ENCODE measurements at regions not wholly inside any gene's neighbourhood (a gene's known extent, or its start where the extent isn't known, plus 50 kb on each side); places are given as distances from the start of the nearest gene placed in this dataset.
"Not testable (repeated sequence)": the region's sequence is repeated elsewhere in the genome, so short reads cannot be mapped to it uniquely, and the experiment has no call there.

GRCh38 chr7:67301667-67302066, 305.0 kb downstream of the TYW1 start:
- no peak for DNase-seq (ENCODE audit: low read depth, low spot score)

GRCh38 chr7:67302113-67303039, 305.7 kb downstream of the TYW1 start:
- DNase-seq (ENCODE audit: low read depth, low spot score): peak; percentile 97

DNA sequence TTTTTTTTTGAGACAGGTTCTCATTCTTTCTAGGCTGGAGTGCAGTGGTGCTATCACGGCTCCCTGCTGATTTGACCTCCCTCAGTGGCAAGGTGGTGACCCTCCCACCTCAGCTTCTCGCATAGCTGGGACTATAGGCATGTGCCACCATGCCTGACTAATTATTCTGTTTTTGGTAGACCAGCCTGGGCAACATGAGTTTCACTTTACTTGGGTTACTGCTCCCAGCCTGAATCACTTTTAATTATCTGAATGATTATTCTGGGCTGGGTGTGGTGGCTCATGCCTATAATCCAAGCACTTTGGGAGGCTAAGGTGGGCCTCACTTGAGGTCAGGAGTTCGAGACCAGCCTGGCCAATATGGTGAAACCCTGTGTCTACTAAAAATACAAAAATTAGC, 308.2 kb downstream of the TYW1 start:
- not testable (repeated sequence) for DNase-seq (ENCODE audit: low read depth, low spot score)

DNA sequence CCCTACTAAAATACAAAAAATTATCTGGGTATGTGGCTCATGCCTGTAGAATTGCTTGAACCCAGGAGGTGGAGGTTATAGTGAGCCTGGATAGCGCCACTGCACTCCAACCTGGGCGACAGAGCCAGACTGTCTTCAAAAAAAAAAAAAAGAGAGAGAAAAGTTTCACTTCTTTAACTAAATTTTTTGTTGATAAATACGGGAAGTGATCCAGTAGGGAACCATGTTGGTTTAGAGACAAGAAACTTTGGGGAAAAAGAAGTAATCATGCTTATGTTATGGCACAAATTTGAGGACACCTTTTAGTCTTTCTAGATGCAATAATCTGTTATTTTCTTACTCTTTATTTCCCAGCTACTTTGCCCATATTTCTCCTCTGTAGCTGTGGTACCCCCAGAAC, 309.7 kb downstream of the TYW1 start:
- no peak for DNase-seq (ENCODE audit: low read depth, low spot score)

- no peak for DNase-seq (ENCODE audit: low read depth, low spot score)
Observed at GRCh38 chr7:67309764-67310549, 313.3 kb downstream of the TYW1 start.

- DNase-seq (ENCODE audit: low read depth, low spot score): no peak
Observed at GRCh38 chr7:67311901-67312300, 315.3 kb downstream of the TYW1 start.

GRCh38 chr7:67313213-67313612, 316.6 kb downstream of the TYW1 start:
- no peak for DNase-seq (ENCODE audit: low read depth, low spot score)

- DNase-seq (ENCODE audit: low read depth, low spot score): not testable (repeated sequence)
Observed at GRCh38 chr7:67316902-67317301, 320.3 kb downstream of the TYW1 start.

GRCh38 chr7:67328257-67328656, 331.6 kb downstream of the TYW1 start:
- not testable (repeated sequence) for DNase-seq (ENCODE audit: low read depth, low spot score)

DNA sequence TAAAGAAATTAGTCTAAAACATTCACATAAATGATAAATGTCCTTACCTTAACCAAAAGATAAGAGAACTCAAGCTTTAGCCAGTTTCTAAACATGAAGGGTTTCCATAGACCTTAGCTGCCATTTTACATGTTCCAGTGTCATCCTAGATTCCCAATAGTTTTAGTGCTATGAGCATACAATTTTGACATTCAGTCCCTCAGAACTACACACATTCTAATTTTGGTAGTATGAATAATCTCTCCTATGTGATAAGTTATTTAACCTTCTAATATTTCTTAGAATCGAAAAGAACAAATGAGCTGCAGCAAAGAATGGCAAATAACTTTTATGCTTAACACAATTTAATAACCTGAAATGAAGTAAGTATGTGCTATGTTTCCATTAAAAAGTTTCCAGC, 338.5 kb downstream of the TYW1 start:
- not testable (repeated sequence) for DNase-seq (ENCODE audit: low read depth, low spot score)

DNA sequence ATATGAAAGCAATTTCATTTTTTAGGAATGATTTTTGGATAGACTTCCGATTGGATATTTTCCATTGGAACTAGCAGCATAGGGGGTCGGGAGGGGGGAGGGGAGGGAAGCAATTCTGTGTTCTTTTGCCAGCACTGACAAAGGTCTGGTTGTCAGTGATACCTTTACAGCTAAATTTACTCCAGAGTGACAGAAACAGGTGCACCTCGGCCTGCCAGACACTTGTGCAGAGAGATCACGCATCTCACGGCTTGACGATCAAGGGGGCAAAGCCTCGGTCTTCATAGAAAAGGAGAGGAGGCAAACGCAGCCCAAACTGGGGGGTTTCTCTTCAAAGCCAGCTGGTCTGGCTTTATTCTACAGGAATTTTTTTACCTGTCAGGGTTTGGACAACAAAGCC, 339.0 kb downstream of the TYW1 start:
- not testable (repeated sequence) for DNase-seq (ENCODE audit: low read depth, low spot score)

DNA sequence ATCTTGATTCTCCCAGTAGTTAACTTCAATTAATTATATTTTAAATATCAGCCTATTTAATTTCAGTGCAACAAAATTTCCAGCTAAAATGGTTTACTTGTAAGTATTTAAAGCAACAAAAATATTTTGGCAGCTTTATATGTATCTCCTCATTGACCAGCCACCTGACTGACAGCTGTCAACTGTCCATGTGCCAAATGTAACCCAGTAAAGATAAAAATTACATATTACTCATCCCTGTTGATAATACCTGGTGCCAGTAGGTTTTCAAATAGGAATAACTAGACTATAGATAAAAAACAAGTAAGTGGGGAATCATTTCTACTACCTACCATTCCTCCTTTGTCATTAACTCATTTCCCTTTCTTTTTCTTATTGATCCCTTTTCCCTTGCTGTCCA, 341.9 kb downstream of the TYW1 start:
- DNase-seq (ENCODE audit: low read depth, low spot score): not testable (repeated sequence)

DNA sequence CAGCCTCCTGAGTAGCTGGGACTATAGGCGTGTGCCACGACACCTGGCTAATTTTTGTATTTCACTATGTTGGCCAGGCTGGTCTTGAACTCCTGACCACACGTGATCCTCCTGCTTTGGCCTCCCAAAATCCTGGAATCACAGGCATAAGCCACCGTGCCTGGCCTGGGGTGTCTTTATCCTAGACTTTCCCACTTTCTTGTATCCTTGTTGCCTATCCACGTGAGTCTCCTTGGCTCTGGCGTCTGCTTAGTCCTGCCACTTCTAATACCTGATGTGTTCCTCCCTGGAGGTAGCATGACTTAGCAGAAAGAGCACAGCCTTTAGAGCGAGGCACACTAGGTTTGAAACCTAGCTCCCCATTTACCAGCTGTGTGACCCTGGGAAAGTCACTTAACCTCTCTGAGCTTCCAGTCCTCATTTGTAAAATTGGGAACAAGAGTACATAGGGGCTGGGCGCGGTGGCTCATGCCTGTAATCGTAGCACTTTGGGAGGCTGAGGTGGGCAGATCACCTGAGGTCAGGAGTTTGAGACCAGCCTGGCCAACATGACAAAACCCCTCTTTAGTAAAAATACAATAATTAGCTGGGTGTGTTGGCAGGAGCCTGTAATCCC, 344.6 kb downstream of the TYW1 start:
- DNase-seq (ENCODE audit: low read depth, low spot score): no peak

DNA sequence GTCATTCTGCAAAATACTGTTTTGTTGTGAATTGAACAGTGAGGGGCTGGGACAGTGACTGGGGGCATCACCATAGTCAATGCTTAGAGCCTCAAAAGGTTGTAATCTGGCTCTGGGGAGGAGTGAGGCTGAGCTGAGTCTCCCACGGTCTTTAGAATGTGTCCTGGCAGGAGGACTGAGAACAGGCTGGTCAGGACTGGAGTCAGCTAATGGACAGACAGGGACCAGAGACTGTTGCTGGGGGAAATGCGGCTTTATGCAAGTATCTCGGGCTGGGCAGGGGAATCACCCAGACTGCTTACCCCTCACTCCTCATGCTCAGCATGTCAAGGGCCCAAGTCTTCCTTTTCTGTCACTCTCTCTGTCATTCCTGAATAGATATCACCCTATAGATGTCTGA, 346.5 kb downstream of the TYW1 start:
- no peak for DNase-seq (ENCODE audit: low read depth, low spot score)

DNA sequence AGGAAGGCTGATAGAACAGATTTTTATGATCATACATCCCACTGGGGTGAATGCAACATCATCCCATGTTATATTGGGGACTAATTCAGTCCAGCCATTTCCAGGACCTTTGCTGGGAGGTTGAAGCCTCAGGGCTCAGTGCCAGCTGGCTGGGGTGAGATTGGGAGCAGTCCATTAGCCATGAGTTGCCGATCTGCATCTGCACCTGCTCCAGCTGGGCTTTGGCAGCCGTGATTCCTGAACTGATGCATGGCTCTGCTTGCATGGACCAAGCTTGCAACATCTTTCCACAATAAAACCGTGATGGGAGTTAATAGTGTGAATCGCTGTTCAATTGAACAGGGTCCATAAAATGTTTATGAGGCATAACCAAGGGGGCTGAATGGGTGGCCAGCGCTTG, 346.9 kb downstream of the TYW1 start:
- DNase-seq (ENCODE audit: low read depth, low spot score): no peak

DNA sequence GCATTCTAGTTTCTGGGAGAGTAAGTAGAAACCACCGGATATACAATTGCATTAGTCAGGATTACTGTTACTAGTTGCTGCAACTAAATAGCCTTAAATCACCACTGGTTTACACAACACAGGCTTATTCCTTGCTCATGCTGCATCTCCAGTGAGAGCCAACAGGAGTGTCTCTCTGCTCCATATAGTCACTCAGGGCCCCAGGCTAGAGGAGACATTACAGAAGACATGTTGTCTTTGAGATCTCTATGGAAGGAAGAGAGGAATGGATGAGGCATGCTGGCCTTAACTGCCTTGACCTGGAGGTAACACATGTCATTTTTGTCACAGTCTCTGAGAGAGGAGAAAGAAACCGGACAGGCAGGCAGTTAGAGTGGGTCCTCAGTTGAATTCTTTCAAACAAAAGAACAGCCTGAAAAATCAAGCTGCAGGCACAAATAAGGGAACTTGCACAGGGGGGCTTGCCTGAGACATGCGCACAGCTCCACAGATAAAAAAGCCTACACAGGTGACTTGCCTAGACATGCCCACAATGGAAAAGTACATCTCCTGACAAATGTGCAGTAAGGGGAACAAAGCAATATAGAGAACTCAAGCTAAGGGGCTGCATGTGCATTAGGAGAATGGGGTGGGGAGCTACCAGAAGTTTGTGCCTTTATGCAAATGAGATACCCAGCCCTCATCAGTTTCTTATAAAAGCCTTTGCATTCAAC, 348.0 kb downstream of the TYW1 start:
- DNase-seq (ENCODE audit: low read depth, low spot score): no peak

DNA sequence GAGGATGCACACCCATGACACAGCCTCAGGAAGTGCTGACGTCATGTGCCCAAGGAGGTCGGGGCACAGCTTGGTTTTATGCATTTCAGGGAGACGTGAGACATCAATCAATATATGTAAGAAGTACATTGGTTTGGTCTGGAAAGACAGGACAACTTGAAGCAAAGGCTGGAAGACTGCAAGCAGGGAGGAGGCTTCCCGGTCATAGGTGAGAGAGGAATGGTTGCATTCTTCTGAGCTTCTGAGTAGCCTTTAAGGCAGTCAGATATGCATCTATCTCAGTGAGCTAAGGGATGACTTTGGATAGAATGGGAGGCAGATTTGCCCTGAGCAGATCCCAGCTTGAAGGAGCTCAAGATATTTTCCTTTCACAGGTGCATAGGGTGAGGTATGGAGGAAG, 349.5 kb downstream of the TYW1 start:
- no peak for DNase-seq (ENCODE audit: low read depth, low spot score)

DNA sequence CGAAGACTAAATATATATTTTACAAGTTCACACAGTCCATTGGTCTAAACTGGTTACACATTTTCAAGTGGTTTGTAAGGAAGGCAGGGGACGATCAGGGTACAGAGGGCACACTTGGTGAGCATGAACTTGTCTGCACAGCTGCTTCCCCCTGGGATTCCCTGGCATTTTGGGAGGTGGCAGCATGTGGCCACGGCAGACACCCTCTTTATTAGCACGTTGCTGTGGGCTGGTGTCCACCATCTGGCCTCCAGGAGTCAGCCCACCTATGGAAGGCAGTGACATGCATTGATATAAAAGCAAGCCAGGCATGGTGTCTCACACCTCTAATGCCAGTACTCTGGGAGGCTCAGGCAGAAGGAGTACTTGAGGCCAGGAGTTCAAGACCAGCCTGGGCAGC, 350.2 kb downstream of the TYW1 start:
- no peak for DNase-seq (ENCODE audit: low read depth, low spot score)

- no peak for DNase-seq (ENCODE audit: low read depth, low spot score)
Observed at GRCh38 chr7:67348171-67348570, 351.5 kb downstream of the TYW1 start.

DNA sequence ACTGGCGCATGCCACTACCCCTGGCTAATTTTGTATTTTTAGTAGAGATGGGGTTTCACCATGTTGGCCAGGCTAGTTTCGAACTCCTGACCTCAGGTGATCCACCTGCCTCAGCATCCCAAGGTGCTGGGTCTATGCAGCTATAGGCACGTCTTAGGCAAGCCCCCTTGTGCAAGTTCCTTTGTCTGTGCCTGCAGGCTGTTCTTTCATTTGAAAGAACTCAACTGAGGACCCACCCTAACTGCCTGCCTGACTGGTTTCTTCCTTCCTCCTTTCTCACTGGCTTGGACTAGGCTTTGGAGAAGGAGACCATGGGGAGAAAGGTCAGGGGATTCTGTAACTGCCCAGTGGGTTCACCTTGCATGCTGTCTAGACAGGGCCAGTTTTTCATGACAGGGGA, 361.0 kb downstream of the TYW1 start:
- DNase-seq (ENCODE audit: low read depth, low spot score): not testable (repeated sequence)

DNA sequence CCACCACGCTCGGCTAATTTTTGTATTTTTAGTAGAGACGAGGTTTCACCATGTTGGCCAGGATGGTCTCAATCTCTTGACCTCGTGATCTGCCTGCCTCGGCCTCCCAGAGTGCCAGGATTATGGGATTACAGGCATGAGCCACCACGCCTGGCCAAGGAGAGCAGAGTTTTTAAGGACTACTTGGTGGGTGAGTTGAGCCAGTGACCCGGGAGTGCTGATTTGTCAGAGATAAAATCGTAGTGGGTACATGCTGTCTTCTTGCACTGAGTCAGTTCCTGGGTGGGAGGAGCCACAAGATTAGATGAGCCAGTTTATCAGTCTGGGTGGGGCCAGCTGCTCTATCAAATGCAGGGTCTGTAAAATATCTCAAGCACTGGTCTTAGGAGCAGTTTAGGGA, 361.7 kb downstream of the TYW1 start:
- DNase-seq (ENCODE audit: low read depth, low spot score): not testable (repeated sequence)

- DNase-seq (ENCODE audit: low read depth, low spot score): not testable (repeated sequence)
Observed at GRCh38 chr7:67358738-67359137, 362.1 kb downstream of the TYW1 start.

All from activated naive CD8-positive, alpha-beta T cell treated with anti-CD3 and anti-CD28 coated beads, Interleukin-2, amount 50 U/mL, for 16 hours (primary cell).